ENCODE measurements at regions not wholly inside any gene's neighbourhood (a gene's known extent, or its start where the extent isn't known, plus 50 kb on each side); places are given as distances from the start of the nearest gene placed in this dataset.

DNA sequence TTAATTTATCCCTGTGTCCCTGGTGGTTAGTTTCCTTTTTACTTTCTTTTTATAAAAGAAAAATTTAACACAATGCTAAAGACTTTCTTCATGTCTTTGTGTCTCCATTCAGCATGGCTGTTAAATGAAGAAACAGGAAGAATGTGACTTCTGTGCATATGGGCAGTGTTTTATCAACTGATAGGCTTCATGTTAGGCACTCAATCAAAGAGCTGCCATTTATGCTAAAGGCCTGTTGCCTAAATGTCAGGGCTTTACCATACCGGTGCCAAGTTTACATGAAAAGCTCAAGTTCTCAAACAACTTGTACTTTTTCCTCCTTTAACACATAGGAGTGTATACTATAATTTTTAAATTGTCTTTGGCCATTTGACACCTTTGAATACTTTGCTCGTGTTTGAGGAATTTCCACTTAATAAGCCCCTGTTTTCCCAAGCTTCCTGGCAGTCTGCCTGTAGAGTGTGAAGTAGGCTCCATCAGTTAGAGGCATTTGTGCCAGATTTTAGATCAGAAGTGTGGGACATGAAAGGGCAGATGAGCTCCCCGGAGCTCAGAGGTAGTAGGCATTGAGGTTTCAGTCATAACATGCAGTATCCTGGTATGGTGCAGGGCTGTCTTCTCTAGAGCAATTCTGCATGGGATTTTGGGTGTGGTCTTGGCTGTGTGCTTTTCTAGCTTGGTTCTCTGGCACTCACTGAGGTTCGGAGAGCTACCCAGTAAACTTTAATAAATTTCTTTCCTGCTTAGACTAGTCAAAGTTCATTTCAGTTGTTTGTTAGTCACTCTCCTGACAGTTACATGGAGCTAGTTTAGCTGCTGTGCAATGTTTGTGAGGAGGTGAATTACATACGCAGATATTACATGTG, 119.0 kb downstream of the LEPR start (continued):
- TF ChIP-seq, protein P1, sequence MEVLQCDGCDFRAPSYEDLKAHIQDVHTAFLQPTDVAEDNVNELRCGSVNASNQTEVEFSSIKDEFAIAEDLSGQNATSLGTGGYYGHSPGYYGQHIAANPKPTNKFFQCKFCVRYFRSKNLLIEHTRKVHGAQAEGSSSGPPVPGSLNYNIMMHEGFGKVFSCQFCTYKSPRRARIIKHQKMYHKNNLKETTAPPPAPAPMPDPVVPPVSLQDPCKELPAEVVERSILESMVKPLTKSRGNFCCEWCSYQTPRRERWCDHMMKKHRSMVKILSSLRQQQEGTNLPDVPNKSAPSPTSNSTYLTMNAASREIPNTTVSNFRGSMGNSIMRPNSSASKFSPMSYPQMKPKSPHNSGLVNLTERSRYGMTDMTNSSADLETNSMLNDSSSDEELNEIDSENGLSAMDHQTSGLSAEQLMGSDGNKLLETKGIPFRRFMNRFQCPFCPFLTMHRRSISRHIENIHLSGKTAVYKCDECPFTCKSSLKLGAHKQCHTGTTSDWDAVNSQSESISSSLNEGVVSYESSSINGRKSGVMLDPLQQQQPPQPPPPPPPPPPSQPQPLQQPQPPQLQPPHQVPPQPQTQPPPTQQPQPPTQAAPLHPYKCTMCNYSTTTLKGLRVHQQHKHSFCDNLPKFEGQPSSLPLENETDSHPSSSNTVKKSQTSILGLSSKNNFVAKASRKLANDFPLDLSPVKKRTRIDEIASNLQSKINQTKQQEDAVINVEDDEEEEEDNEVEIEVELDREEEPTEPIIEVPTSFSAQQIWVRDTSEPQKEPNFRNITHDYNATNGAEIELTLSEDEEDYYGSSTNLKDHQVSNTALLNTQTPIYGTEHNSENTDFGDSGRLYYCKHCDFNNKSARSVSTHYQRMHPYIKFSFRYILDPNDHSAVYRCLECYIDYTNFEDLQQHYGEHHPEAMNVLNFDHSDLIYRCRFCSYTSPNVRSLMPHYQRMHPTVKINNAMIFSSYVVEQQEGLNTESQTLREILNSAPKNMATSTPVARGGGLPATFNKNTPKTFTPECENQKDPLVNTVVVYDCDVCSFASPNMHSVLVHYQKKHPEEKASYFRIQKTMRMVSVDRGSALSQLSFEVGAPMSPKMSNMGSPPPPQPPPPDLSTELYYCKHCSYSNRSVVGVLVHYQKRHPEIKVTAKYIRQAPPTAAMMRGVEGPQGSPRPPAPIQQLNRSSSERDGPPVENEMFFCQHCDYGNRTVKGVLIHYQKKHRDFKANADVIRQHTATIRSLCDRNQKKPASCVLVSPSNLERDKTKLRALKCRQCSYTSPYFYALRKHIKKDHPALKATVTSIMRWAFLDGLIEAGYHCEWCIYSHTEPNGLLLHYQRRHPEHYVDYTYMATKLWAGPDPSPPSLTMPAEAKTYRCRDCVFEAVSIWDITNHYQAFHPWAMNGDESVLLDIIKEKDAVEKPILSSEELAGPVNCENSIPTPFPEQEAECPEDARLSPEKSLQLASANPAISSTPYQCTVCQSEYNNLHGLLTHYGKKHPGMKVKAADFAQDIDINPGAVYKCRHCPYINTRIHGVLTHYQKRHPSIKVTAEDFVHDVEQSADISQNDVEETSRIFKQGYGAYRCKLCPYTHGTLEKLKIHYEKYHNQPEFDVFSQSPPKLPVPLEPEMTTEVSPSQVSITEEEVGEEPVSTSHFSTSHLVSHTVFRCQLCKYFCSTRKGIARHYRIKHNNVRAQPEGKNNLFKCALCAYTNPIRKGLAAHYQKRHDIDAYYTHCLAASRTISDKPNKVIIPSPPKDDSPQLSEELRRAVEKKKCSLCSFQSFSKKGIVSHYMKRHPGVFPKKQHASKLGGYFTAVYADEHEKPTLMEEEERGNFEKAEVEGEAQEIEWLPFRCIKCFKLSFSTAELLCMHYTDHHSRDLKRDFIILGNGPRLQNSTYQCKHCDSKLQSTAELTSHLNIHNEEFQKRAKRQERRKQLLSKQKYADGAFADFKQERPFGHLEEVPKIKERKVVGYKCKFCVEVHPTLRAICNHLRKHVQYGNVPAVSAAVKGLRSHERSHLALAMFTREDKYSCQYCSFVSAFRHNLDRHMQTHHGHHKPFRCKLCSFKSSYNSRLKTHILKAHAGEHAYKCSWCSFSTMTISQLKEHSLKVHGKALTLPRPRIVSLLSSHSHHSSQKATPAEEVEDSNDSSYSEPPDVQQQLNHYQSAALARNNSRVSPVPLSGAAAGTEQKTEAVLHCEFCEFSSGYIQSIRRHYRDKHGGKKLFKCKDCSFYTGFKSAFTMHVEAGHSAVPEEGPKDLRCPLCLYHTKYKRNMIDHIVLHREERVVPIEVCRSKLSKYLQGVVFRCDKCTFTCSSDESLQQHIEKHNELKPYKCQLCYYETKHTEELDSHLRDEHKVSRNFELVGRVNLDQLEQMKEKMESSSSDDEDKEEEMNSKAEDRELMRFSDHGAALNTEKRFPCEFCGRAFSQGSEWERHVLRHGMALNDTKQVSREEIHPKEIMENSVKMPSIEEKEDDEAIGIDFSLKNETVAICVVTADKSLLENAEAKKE (CRISPR knock-in tag; IDR thresholded peaks at IDR 0.05), result no peak
- TF ChIP-seq, protein P2, sequence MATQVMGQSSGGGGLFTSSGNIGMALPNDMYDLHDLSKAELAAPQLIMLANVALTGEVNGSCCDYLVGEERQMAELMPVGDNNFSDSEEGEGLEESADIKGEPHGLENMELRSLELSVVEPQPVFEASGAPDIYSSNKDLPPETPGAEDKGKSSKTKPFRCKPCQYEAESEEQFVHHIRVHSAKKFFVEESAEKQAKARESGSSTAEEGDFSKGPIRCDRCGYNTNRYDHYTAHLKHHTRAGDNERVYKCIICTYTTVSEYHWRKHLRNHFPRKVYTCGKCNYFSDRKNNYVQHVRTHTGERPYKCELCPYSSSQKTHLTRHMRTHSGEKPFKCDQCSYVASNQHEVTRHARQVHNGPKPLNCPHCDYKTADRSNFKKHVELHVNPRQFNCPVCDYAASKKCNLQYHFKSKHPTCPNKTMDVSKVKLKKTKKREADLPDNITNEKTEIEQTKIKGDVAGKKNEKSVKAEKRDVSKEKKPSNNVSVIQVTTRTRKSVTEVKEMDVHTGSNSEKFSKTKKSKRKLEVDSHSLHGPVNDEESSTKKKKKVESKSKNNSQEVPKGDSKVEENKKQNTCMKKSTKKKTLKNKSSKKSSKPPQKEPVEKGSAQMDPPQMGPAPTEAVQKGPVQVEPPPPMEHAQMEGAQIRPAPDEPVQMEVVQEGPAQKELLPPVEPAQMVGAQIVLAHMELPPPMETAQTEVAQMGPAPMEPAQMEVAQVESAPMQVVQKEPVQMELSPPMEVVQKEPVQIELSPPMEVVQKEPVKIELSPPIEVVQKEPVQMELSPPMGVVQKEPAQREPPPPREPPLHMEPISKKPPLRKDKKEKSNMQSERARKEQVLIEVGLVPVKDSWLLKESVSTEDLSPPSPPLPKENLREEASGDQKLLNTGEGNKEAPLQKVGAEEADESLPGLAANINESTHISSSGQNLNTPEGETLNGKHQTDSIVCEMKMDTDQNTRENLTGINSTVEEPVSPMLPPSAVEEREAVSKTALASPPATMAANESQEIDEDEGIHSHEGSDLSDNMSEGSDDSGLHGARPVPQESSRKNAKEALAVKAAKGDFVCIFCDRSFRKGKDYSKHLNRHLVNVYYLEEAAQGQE (IDR thresholded peaks at IDR 0.05; ENCODE audit: unreplicated experiment), result no peak
- no peak for TF ChIP-seq POLR2AphosphoS5 (IDR thresholded peaks at IDR 0.05; ENCODE audit: low read depth)

DNA sequence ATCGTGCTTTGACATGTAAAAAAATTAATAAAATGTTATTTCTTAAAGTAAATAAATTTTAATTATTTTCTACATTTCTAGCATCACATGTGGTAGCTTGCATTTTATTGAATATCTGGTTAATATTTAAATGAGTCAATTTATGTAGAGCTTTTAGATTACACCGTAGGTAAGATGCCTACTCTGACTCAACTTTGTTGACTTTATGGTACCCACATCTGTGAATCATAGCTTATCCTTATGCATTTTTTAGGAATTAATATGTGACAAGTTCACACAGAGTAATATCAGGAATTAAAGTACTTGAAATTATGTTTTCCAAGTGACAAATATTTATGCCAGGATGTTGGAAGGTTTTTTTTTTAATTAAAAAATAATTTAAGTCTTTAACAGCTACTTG, 120.7 kb downstream of the LEPR start:
- H3K4me3 Mint-ChIP-seq, result no peak overlapping the region
- no peak for TF ChIP-seq NANOG (IDR thresholded peaks at IDR 0.05; ENCODE audit: borderline replicate concordance)

More for the DNA sequence above, 120.7 kb downstream of the LEPR start:
- Histone ChIP-seq H3F3A (replicated peaks; ENCODE audit: low read depth) (no peaks in the 10 kb centered on the region), H3K4me2 (no peak overlapping the region), H3K36me3 (ENCODE audit: insufficient read depth) (no peaks in the 10 kb centered on the region), H3K4me3 (no peak overlapping the region), H3K9me2 (ENCODE audit: insufficient read depth) (no peaks in the 10 kb centered on the region), H2AFZ (no peak overlapping the region), H3K79me2 (replicated peaks; ENCODE audit: insufficient read depth) (no peaks in the 10 kb centered on the region), H3K27me3 (ENCODE audit: insufficient read depth) (no peaks in the 10 kb centered on the region), H4K20me1 (replicated peaks; ENCODE audit: insufficient read depth) (no peaks in the 10 kb centered on the region), H3K27ac (ENCODE audit: low read depth) (no peak overlapping the region), H3K4me1 (ENCODE audit: insufficient read depth) (no peaks in the 10 kb centered on the region)
- ATAC-seq (no peak), DNase-seq (ENCODE audit: low spot score) (no peak)
- Mint-ChIP-seq H3K4me1 (no peaks in the 10 kb centered on the region; the same call in 2 of the 3 replicates), H3K9me3 (peaks cover 7% of the 10 kb centered on the region; the same call in 2 of the 3 replicates), H3K27ac (no peak overlapping the region), H3K36me3 (ENCODE audit: low read depth) (no peaks in the 10 kb centered on the region), H3K27me3 (ENCODE audit: insufficient read depth, low read depth, poor library complexity) (no peaks in the 10 kb centered on the region)
